Erythroblast (primary cell): ENCODE measurements at regions not wholly inside any gene's neighbourhood (a gene's known extent, or its start where the extent isn't known, plus 50 kb on each side); places are given as distances from the start of the nearest gene placed in this dataset.

Source experiments
- DNase-seq, 2 experiments: peaks; one replicate each; lab custom pipeline; 2025; lab: John Stamatoyannopoulos, UW
- GATA1 ChIP-seq: IDR thresholded peaks from 2 replicates; pipeline ENCODE4 v1.6.1; 2011; ENCODE audit warnings: low read depth, mild to moderate bottlenecking, control low read depth, low read length, moderate library complexity
- POLR2A ChIP-seq: IDR thresholded peaks from 2 replicates; pipeline ENCODE4 v1.6.1; 2011; ENCODE audit warnings: mild to moderate bottlenecking, low read length

DNA sequence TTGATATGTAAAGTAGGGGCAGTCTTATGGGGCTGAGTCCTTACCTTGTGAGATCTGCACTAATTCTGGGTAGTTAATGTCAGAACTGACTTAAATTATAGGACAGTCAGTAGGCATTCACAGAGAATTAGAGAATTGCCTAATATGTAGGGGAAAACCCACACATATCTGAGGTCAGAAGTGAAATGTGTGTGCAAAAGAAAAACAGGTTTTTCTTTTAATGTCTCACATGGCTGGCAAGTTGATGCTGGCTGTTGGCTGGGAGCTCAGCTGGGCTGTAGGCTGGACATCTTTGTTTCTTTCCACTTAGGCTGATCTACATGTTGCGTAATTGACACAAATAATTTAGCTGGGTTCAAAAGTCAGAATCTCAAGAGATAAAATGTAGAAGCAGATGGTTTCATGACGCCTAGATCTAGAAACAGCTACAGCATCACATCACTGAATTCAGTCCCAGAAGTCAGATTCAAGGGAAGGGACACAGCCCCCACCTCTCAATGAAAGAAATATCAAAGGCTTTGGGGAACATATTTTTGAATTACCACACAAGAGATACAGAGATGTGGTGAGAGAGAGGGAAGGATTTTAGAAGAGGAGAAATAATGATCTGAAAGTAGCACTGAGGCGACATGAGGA lies 98.9 kb downstream of the TNFSF18 start:
- no peak for DNase-seq

DNA sequence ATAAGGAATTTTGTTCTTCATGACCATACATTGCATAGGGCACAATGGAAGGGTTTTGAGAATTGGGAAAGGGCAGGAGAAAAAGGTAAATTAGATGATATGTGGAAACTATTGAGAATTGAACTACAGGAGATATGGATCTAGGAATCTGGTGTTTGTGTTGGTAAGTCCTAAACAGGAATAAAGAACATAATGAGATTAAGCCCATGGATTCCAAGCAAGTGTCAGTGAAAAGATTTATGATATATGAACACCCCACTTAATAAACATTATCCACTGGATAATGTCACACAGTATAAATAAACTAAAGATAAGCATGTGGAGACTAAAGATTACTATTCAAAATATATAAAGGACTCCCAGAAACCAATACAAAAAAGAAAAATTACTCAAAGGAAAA lies 98.2 kb downstream of the TNFSF18 start:
- TF ChIP-seq GATA1: no peak
- TF ChIP-seq POLR2A: no peak
- DNase-seq: no peak

More for the DNA sequence above, 98.9 kb downstream of the TNFSF18 start:
- TF ChIP-seq GATA1 (no peak), POLR2A (no peak)

DNA sequence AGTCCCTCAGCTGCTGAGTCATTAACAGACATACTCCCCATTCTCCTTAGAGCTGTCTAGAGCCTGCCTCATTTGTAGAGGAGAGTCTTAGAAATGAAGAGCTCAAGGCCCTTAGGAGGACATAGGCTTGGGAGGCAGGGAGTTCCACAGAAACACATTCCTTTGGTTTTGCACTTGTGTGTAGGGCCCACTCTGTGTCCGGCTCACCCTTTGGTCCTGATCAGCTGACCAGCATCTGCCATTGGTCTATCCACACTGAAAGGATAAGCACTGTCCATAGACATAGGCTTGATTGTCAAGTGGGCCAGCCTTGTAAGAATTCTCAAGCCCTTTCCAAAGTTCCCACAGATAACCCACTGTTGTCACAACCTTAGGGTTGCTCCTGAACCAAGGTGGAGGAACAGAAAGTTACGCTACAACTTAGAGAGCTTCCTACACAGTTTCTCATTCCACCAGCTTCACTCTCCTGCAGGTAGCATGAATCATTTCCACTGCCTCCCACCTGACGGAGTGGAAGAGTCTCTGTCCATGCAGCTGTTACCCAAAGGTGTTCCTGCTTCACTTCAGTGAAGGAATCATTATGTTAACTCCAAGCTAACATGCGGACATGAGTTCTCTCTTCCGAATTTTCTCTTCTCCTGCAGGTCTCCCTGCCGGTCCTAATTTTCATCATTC lies 96.1 kb downstream of the TNFSF18 start:
- DNase-seq: no peak
- TF ChIP-seq GATA1 (no peak), POLR2A (no peak)

DNA sequence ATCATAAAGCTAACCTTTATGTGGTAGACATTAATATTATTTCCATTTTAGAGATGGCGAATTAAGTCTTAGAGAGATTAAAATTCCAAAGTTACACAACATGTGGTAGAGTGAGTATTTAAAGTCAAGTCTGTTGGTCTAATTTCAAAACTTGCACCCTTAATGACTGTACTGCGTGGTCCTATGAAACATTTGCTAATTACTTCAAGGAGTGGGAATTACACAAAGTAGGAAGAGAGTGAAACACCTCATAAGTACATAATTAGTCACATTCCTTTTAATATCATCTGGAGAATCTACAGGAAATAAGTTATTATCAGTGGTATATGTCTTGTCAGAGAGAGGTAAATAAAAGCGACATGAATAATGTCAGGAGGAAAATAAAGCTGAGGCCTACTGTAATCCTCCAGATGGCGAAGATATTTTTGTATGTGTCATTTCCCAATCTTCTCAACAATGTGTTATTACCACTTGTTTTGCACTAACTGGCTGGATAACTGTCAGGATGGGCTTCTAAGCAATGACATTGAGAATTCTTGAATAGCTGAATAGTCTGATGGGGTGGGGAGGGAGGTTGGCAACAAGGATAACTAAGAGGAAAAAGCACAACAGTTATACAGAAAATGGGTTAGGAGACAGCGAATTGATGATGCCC lies 95.5 kb downstream of the TNFSF18 start:
- no peak for TF ChIP-seq GATA1
- TF ChIP-seq POLR2A: no peak
- no peak for DNase-seq

DNA sequence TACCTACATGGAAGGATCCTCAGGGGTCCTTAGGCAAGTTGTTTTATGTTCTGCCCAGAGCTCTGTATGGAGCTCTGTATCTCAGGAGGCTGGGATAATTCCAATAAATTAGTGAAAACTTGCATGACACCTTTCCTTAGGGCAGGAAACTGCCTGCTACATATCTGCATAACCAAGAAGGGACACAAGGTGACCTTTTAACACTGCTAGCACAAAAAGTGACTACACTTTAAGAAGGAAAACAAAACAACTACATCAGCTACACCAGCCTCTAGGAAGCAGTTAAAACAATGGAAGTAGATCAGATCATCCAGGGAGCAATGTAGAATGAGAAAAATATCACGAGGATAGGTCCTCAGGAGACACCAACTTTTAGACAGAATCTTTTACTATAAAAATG lies 93.9 kb downstream of the TNFSF18 start:
- DNase-seq: no peak
- TF ChIP-seq POLR2A (no peak), GATA1 (no peak)

DNA sequence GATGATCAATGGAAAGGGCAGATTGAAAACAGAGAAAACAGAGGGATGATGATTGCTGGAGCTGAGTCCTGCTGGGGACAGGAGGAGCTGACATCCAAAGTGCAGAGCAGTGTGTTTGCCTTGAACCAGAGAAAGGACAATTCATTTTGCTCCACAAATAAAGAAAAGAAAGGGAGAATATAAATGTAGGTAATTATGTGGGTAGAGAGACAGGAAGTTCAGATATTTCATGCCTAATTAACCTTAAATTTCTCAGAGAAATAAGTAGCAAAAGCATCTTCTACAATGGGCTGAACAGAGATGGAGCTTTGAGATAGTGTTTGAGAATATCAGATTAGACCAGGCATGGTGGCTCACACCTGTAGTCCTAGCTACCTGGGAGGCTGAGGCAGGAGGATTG lies 93.2 kb downstream of the TNFSF18 start:
- DNase-seq: no peak
- TF ChIP-seq POLR2A (no peak), GATA1 (no peak)

DNA sequence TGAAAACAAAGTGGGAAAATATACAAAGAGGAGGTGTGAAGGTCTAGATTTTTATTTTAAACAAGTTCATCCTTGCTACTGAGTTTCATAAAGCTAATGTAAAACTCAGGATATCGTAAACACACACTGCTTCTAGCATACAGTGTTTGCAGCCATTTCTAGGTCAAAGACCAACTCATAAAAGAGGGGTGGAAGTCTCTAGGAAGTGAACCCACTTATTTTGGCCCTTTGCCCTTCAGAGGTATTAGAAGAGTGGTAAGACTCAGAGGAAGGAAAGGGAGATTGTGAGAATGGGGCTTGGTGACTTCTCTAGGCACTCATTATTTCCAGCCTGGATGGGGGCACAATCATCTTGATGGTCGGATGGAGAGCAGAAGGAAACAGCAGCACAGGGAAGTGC lies 91.2 kb downstream of the TNFSF18 start:
- no peak for DNase-seq
- TF ChIP-seq POLR2A (no peak), GATA1 (no peak)

DNA sequence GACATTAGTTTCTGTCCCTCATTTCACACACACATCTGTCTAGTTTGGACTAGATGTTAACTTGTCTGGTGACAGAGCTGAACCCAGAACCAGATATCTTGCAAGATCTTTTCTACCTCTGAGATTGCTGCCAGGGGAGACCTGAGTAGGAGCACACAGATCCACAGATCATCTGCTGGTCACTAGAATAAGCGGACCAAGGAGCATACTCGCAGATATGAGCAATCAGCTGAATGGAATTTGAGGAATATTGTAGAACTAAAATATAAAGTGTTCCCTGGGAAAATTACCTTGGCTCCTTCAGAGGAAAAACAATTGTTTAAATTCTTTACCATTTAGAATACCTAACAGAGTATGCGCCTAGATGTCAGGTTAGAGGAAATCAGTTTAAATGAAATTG lies 90.7 kb downstream of the TNFSF18 start:
- TF ChIP-seq POLR2A (no peak), GATA1 (no peak)
- no peak for DNase-seq

DNA sequence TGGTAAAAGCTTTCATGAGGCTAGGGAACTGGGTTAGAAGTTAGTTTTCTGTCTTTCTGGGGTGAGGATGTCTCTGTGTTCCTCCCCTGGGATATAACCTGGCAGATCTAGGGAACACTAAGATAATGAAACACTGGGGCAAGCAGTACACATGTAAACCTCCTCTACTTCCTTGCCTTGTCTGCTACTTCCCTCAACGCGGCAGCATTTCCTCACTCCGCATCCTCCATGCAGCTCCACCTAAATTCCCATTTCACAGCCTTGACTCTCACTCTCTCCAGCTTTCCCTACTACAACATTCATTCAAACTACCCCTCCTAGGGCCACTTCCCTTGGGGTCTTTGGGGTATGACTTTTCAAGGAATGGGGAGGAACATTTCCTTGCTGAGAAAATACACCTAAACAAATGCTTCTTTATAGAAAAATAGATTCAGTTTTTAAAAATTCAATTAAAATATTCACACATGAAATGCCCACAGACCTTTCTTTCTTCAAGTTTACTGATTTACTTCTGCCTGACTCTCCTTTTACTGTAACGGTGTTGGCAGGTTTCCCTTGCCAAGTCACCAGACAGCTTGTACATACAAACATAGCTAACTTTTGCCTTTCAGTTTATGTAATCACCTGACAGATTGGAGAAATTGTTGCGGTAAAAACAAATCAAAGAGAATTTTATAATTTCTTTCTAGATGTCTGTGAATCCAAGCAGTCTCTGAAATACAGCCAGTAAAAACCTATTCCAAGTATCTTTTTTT lies 90.1 kb downstream of the TNFSF18 start:
- no peak for DNase-seq
- no peak for TF ChIP-seq POLR2A
- no peak for TF ChIP-seq GATA1

DNA sequence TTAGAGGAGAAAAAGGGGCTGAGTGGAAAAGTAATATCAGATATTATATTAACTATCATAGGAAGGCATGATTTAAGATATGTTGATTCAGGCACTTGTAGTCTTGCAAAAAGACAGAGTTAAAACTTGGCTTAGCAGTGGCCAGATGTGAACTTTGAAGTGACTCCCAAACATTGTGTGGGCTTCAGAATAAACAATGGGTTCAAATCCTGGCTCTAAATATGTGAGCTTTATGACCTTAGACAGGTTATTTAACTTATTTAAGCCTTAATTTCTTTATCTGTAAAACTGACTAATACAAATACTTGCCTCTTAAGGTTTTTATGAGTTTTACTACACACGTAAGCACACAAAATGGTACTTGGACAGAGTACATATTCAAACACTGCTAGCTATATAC lies 85.9 kb downstream of the TNFSF18 start:
- TF ChIP-seq GATA1 (no peak), POLR2A (no peak)
- no peak for DNase-seq

DNA sequence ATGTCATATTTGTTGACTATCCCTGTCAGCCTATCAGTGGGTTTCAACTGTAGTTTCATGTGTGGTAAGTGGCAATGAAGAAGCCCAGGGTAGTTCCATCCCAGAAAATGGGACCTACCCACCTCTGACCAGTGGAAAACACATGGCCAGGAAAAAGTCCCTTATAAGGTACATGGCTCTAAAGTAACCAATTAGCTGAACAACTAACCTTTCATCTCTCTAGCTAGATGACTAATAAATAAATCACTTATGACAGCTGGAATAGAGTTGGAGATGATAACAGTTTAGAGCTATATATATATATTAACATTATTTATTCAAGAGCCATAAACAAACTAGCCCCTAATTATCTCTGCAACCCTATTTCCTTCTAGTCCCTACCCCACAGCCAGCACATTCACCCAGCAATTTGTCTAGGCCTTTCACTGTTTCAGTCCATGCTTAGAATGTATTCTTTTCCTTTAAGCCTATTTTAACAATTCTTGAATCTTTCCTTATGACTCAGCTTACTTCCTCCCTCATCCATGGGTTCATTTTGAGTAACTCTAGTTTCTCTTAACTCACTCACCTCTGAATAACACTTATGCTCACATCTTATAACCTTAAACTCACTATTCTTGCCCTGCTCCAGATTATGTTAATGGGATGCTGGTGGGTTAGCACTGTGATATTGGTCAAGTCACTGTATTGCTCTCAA lies 83.7 kb downstream of the TNFSF18 start:
- no peak for DNase-seq
- TF ChIP-seq POLR2A (no peak), GATA1 (no peak)

DNA sequence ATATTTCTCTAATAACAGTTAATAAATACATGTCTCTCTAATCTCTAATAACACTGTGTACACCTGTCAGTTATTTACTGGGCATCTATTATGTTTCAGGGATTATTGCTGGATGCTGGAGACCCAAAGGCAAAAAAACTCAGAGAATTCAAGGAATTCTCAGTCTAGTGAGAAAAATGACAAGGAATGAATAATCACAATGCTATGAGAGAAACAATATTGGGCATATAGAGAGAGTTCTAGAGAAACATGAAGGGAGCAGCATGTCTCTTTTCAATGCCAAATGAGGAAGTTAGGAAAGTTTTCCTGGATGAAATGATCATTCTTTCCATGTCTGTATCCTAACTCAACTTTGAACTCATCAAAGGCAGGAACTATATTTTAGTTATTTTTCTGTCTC lies 82.8 kb downstream of the TNFSF18 start:
- no peak for TF ChIP-seq GATA1
- TF ChIP-seq POLR2A: no peak
- DNase-seq: no peak

DNA sequence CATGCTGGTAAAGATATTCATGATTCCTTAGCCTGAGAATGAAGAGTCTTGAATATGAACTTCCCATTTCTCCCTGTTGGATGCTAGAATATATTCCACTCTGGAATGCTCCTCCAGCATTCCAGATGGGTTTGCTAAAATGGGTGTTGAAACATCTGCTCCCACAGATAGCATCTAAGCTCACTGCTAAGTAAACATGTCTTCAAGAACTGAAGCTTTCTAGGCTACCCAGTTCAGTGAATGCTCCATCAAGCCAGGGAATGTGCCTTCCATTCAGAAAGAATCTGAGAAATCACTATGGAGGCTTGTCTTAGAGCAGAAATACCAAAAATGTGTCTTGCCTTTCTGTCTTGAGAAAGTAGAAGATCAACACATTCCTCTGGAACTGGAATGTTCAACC lies 81.1 kb downstream of the TNFSF18 start:
- no peak for TF ChIP-seq POLR2A
- no peak for TF ChIP-seq GATA1
- DNase-seq: no peak
